Vagina (tissue), 2 donors: ENCODE measurements at regions not wholly inside any gene's neighbourhood (a gene's known extent, or its start where the extent isn't known, plus 50 kb on each side); places are given as distances from the start of the nearest gene placed in this dataset.

ENCODE experiments used
- POLR2A ChIP-seq, 2 donors: fragments of 450-650 bp; IDR thresholded peaks; one replicate each; pipeline ENCODE4 v1.6.1; 2017; ENCODE audit warnings: antibody characterized with exemption in 2 of 2, mild to moderate bottlenecking in 2 of 2, moderate library complexity in 2 of 2
- POLR2AphosphoS5 ChIP-seq, 2 donors: sonication (generic); formaldehyde crosslinking; IDR thresholded peaks; one replicate each; pipeline ENCODE4 v1.9.0; 2017; ENCODE audit warnings: antibody characterized with exemption in 2 of 2, mild to moderate bottlenecking in 2 of 2, low read depth in 1 of 2; ENCODE audit not compliant: insufficient read depth in 1 of 2
- TF ChIP-seq, protein P1 (sequence below), 3 experiments: fragments of 450-650 bp in 2 of 3; fragments of 200-600 bp in 1 of 3; sonication (generic) in 1 of 3; IDR thresholded peaks; one replicate each; pipeline ENCODE4 v1.5.1; 2017 to 2019; ENCODE audit warnings: antibody characterized with exemption in 3 of 3, mild to moderate bottlenecking in 2 of 3, moderate library complexity in 2 of 3

GRCh38 chr6:1091900-1092299 is 220.0 kb upstream of the FOXQ1 start:
- TF ChIP-seq POLR2A (IDR thresholded peaks at IDR 0.05) (no peak), POLR2AphosphoS5 (IDR thresholded peaks at IDR 0.05; ENCODE audit: insufficient read depth in 1 of 2, low read depth in 1 of 2) (no peak)
- TF ChIP-seq, protein P1, sequence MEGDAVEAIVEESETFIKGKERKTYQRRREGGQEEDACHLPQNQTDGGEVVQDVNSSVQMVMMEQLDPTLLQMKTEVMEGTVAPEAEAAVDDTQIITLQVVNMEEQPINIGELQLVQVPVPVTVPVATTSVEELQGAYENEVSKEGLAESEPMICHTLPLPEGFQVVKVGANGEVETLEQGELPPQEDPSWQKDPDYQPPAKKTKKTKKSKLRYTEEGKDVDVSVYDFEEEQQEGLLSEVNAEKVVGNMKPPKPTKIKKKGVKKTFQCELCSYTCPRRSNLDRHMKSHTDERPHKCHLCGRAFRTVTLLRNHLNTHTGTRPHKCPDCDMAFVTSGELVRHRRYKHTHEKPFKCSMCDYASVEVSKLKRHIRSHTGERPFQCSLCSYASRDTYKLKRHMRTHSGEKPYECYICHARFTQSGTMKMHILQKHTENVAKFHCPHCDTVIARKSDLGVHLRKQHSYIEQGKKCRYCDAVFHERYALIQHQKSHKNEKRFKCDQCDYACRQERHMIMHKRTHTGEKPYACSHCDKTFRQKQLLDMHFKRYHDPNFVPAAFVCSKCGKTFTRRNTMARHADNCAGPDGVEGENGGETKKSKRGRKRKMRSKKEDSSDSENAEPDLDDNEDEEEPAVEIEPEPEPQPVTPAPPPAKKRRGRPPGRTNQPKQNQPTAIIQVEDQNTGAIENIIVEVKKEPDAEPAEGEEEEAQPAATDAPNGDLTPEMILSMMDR (IDR thresholded peaks at IDR 0.05), result no peak
